ENCODE measurements at regions not wholly inside any gene's neighbourhood (a gene's known extent, or its start where the extent isn't known, plus 50 kb on each side); places are given as distances from the start of the nearest gene placed in this dataset.

GRCh38 chr13:97786510-97786909 lies 167.0 kb upstream of the IPO5 start:
- H3K4me3 ChIP-seq (ENCODE audit: low read depth, low read length) = no peak overlapping the region
- TF ChIP-seq CTCF (IDR thresholded peaks at IDR 0.05; ENCODE audit: borderline replicate concordance, insufficient read depth, low read depth, low read length) = no peak

- no peak overlapping the region for H3K4me3 ChIP-seq (ENCODE audit: low read depth, low read length)
- TF ChIP-seq CTCF (IDR thresholded peaks at IDR 0.05; ENCODE audit: borderline replicate concordance, insufficient read depth, low read depth, low read length) = no peak
Measured at GRCh38 chr13:97797553-97797952, 155.9 kb upstream of the IPO5 start.

- no peak for TF ChIP-seq CTCF (IDR thresholded peaks at IDR 0.05; ENCODE audit: borderline replicate concordance, insufficient read depth, low read depth, low read length)
- H3K4me3 ChIP-seq (ENCODE audit: low read depth, low read length) = no peak overlapping the region
Measured at GRCh38 chr13:97798171-97798821, 155.2 kb upstream of the IPO5 start.

- TF ChIP-seq CTCF (IDR thresholded peaks at IDR 0.05; ENCODE audit: borderline replicate concordance, insufficient read depth, low read depth, low read length) = no peak
Measured at GRCh38 chr13:97798836-97799235, 154.6 kb upstream of the IPO5 start.

GRCh38 chr13:97802213-97802612 lies 151.3 kb upstream of the IPO5 start:
- no peak overlapping the region for H3K4me3 ChIP-seq (ENCODE audit: low read depth, low read length)
- TF ChIP-seq CTCF (IDR thresholded peaks at IDR 0.05; ENCODE audit: borderline replicate concordance, insufficient read depth, low read depth, low read length) = no peak

More at GRCh38 chr13:97798836-97799235, 154.6 kb upstream of the IPO5 start:
- no peak overlapping the region for H3K4me3 ChIP-seq (ENCODE audit: low read depth, low read length)

GRCh38 chr13:97809576-97809975 lies 143.9 kb upstream of the IPO5 start:
- no peak for TF ChIP-seq CTCF (IDR thresholded peaks at IDR 0.05; ENCODE audit: borderline replicate concordance, insufficient read depth, low read depth, low read length)
- H3K4me3 ChIP-seq (ENCODE audit: low read depth, low read length) = no peak overlapping the region

GRCh38 chr13:97810152-97810551 lies 143.3 kb upstream of the IPO5 start:
- 0 out of 2 replicates have a peak, but pooled peaks have one; percentile 3 for TF ChIP-seq CTCF (IDR thresholded peaks at IDR 0.05; ENCODE audit: borderline replicate concordance, insufficient read depth, low read depth, low read length)
- no peak overlapping the region for H3K4me3 ChIP-seq (ENCODE audit: low read depth, low read length)
